WTC11 (cell line): ENCODE measurements at regions not wholly inside any gene's neighbourhood (a gene's known extent, or its start where the extent isn't known, plus 50 kb on each side); places are given as distances from the start of the nearest gene placed in this dataset.

Experiments used
- ARID4B ChIP-seq: sonication (generic); formaldehyde crosslinking; IDR thresholded peaks from 2 replicates; pipeline ENCODE4 v1.8.0; 2023; ENCODE audit warnings: missing genetic modification reagents, mild to moderate bottlenecking, borderline replicate concordance
- ATF2 ChIP-seq: sonication (generic); formaldehyde crosslinking; IDR thresholded peaks from 2 replicates; pipeline ENCODE4 v1.8.1; 2022; ENCODE audit warnings: low read depth, missing genetic modification reagents, borderline replicate concordance
- CREB1 ChIP-seq: sonication (generic); formaldehyde crosslinking; IDR thresholded peaks from 2 replicates; pipeline ENCODE4 v1.8.0; 2023; ENCODE audit warnings: mild to moderate bottlenecking, missing genetic modification reagents
- CTCF ChIP-seq: fragments of 200-600 bp; IDR thresholded peaks from 2 replicates; pipeline ENCODE4 v1.8.0; 2022; ENCODE audit warnings: antibody characterized with exemption
- E2F4 ChIP-seq: sonication (generic); formaldehyde crosslinking; IDR thresholded peaks from 2 replicates; pipeline ENCODE4 v1.8.1; 2022; ENCODE audit warnings: low read depth, mild to moderate bottlenecking, moderate library complexity, missing genetic modification reagents, borderline replicate concordance
- HMGXB4 ChIP-seq: sonication (generic); formaldehyde crosslinking; IDR thresholded peaks from 2 replicates; pipeline ENCODE4 v1.8.1; 2023; ENCODE audit warnings: mild to moderate bottlenecking, moderate library complexity, missing genetic modification reagents
- IRF2 ChIP-seq: sonication (generic); formaldehyde crosslinking; IDR thresholded peaks from 2 replicates; pipeline ENCODE4 v1.8.0; 2022; ENCODE audit warnings: low read depth, missing genetic modification reagents, borderline replicate concordance
- MAX ChIP-seq: sonication (generic); formaldehyde crosslinking; IDR thresholded peaks from 2 replicates; pipeline ENCODE4 v1.8.0; 2022; ENCODE audit warnings: mild to moderate bottlenecking, missing genetic modification reagents
- TEAD1 ChIP-seq: sonication (generic); formaldehyde crosslinking; IDR thresholded peaks from 2 replicates; pipeline ENCODE4 v1.8.0; 2022; ENCODE audit warnings: mild to moderate bottlenecking, missing genetic modification reagents

GRCh38 chr9:135239100-135239768 is 151.8 kb downstream of the OLFM1 start:
- TF ChIP-seq CTCF, result no peak
- TF ChIP-seq HMGXB4 (CRISPR knock-in tag), result no peak
- no peak for TF ChIP-seq ATF2
- no peak for TF ChIP-seq IRF2 (CRISPR knock-in tag)
- TF ChIP-seq ARID4B, result no peak
- TF ChIP-seq TEAD1, result no peak
- no peak for TF ChIP-seq E2F4 (CRISPR knock-in tag)
- no peak for TF ChIP-seq CREB1
- no peak for TF ChIP-seq MAX (CRISPR knock-in tag)
